Left lung (tissue), 4 donors: ENCODE measurements at regions not wholly inside any gene's neighbourhood (a gene's known extent, or its start where the extent isn't known, plus 50 kb on each side); places are given as distances from the start of the nearest gene placed in this dataset.

Source experiments
- ATAC-seq: fragments of 200-7000 bp; cut with Tn5 transposase; one replicate; pipeline ENCODE4 v1.9.1; 2020; ENCODE audit warnings: moderate library complexity
- DNase-seq, 4 donors: peaks; one replicate each; pipeline ENCODE4 v3.0.0-alpha.2; 2013 to 2020
- H3K27ac ChIP-seq, 2 donors: fragments of 200-600 bp; sonication (generic) in 1 of 2; one replicate each; pipeline versions ENCODE4 v1.5.0 to v1.8.0; 2020 to 2021
- H3K27me3 ChIP-seq, 2 donors: fragments of 200-600 bp; sonication (generic) in 1 of 2; one replicate each; pipeline versions ENCODE4 v1.5.0 to v1.8.0; 2020 to 2021
- H3K36me3 ChIP-seq, 2 donors: fragments of 200-600 bp; sonication (generic) in 1 of 2; one replicate each; pipeline versions ENCODE4 v1.5.0 to v1.8.0; 2020 to 2021
- H3K4me1 ChIP-seq, 2 donors: fragments of 200-600 bp; one replicate each; pipeline ENCODE4 v1.8.0; 2021
- H3K4me3 ChIP-seq, 2 donors: fragments of 200-600 bp; sonication (generic) in 1 of 2; one replicate each; pipeline versions ENCODE4 v1.5.0 to v1.8.0; 2020 to 2021; ENCODE audit warnings: mild to moderate bottlenecking in 1 of 2
- H3K9me3 ChIP-seq, 2 donors: fragments of 200-600 bp; sonication (generic) in 1 of 2; one replicate each; pipeline versions ENCODE4 v1.5.0 to v1.8.0; 2020 to 2021
- CTCF ChIP-seq, 2 donors: fragments of 200-600 bp; sonication (generic) in 1 of 2; IDR thresholded peaks; one replicate each; pipeline versions ENCODE4 v1.5.0 to v1.8.0; 2021; ENCODE audit warnings: antibody characterized with exemption in 2 of 2
- intact Hi-C, 2 donors: fragments of 100-400 bp; cut with DNase I; formaldehyde crosslinking; loops; one replicate each; pipeline versions ENCODE4 v1.11.2 to v1.14.2; 2022
- donor health status: DM: no; HTN: yes; CAD: no.
- donor health status: DM: no; HTN: no; CAD: no.

- no peak overlapping the region for H3K27ac ChIP-seq
- intact Hi-C loops: no loop called here
- ATAC-seq: no peak
Measured at GRCh38 chrX:25066131-25066530, 50.4 kb upstream of the ARX start.

More at GRCh38 chrX:25066131-25066530, 50.4 kb upstream of the ARX start:
- H3K4me1 ChIP-seq: no peaks in the 10 kb centered on the region
- H3K9me3 ChIP-seq: no peaks in the 10 kb centered on the region
- no peak overlapping the region for H3K4me3 ChIP-seq
- no peak for TF ChIP-seq CTCF (IDR thresholded peaks at IDR 0.05)
- no peaks in the 10 kb centered on the region for H3K36me3 ChIP-seq
- no peak for DNase-seq
- no peaks in the 10 kb centered on the region for H3K27me3 ChIP-seq
